HTR-8/SVneo (cell line): ENCODE measurements at regions not wholly inside any gene's neighbourhood (a gene's known extent, or its start where the extent isn't known, plus 50 kb on each side); places are given as distances from the start of the nearest gene placed in this dataset.
"Not testable (repeated sequence)": the region's sequence is repeated elsewhere in the genome, so short reads cannot be mapped to it uniquely, and the experiment has no call there.

Experiments used
- DNase-seq: peaks from one replicate; pipeline ENCODE4 v3.0.0; 2011; ENCODE audit warnings: low spot score, mixed read lengths; ENCODE audit not compliant: insufficient read length
- FAIRE-seq: peaks from 2 replicates; lab custom pipeline; 2011; peaks lifted over from hg19 to GRCh38; lab: Jason Lieb, UNC

DNA sequence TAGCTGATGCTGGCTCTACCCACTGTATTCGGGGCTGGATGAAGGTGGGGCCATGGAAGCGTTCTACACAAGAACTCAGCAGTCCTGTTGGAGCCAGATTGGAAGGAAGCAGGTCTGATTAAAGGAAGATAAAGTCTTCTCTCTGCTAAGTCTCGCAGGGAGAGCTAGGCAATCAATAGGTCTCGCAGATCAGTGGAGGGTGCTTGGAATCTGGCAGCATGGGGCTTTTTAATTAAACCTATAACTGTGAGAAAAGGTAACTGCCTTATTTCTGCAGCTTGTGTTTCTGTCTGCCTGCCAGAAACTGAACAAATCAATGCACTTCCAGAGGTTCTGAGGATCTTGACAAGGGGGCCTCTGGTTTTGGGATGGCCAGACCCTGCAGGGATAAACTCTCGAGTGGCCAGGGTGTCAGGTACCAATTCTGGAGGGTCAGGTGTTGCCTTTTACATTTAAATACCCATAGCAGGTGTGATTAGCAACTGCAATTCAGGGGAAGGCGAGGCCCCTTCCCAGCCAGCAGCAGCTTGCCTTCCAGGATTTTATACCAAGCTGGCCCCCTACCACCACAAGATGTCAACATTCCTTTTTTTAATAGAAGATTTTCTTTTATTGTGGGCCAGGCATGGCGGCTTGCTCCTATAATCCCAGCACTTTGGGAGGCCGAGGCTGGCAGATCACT is 228.6 kb downstream of the NPIPA7 start:
- not testable (repeated sequence) for DNase-seq, FAIRE-seq

DNA sequence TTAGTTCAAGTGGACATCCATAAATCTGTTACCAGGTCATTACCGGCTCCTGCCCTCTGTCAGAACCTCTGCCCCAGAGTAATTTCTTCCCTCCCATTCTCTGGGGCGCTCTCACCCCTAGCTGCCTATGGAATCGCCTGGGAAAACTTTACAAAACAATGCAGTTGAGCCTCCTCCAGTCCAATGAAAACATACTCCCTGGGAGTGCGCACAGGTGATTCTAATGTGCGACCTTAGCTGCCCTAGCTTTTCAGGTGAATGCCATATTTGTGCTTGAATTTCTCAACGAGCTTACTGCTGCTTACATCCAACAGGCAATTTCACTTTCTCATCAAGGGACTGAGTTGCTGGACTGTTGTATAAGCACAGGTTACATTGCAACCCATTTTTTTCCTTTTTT is 230.7 kb downstream of the NPIPA7 start:
- DNase-seq, FAIRE-seq: not testable (repeated sequence)

DNA sequence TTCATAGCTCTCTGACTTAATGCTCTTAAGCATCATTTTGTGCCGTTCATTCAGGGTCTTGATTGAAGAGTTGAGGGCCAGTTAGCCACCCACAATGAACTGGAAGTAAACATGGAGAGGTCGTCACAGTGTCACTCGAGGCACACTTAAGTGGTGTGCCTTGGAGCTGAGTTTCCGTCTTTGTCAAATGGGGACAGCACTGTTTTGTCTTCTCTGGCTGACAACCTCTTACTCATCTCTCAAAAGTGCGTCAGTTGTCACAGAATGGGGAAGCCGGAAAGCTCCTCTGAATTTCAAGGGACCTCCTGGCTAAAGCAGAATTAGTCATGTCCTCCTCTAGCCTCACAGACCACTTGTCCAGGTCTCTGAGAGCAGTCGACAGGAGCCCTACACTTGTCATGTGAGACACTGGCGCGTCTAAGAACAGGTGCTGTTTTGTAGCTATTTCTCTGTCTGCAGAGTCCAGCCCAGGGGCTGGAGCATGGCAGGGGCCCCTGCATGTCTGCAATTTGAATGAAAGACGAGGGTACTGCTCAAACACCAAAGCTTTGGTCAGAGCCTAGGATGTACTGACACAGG is 231.5 kb downstream of the NPIPA7 start:
- FAIRE-seq, DNase-seq: not testable (repeated sequence)

DNA sequence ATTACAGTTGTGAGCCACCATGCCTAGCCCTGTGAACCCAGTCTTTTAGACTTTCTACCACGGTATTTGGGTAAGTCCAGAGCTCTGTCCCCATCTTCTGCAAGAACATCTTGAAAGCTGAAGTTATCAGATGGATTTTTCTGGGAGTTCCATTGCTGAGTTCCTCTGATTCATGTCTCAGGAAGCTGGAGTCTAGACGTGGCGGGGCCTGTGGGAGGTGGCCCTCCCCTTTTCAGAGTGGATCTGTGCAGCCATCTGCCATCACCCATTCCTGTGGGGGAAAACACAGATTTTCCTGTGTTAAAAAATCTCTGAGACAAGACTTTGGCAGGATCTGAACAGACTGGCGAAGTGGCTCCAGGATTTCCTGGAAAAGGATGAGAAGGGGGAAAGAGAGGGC is 234.3 kb downstream of the NPIPA7 start:
- not testable (repeated sequence) for FAIRE-seq

DNA sequence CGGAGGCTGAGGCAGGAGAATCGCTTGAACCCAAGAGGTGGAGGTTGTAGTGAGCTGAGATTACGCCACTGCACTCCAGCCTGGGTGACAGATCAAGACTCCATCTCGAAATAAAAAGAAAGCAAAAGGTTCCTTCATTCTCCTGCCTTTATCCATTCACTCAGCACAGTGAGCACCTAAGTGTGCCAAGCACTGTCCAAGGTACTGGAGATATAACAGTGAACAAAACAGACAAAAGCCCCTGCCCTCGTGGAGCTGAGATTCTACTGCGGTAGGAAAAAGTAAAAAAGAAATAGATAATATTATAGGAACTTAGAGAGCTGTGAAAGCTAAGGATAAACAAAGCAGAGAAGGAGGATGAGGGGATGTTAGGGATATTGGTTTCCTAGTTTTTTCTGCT is 235.5 kb downstream of the NPIPA7 start:
- not testable (repeated sequence) for DNase-seq, FAIRE-seq

More for the DNA sequence above, 234.3 kb downstream of the NPIPA7 start:
- DNase-seq = not testable (repeated sequence)

DNA sequence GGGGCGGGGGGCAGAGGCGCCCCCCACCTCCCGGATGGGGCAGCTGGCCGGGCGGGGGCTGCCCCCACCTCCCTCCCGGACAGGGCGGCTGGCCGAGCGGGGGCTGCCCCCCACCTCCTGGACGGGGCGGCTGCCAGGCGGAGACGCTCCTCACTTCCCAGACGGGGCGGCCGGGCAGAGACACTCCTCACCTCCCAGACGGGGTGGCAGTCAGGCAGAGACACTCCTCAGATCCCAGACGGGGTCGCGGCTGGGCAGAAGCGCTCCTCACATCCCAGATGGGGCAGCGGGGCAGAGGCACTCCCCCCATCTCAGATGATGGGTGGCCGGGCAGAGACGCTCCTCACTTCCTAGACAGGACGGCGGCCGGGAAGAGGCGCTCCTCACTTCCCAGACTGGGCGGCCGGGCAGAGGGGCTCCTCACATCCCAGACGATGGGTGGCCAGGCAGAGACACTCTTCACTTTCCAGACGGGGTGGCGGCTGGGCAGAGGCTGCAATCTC is 240.1 kb downstream of the NPIPA7 start:
- DNase-seq = not testable (repeated sequence)

DNA sequence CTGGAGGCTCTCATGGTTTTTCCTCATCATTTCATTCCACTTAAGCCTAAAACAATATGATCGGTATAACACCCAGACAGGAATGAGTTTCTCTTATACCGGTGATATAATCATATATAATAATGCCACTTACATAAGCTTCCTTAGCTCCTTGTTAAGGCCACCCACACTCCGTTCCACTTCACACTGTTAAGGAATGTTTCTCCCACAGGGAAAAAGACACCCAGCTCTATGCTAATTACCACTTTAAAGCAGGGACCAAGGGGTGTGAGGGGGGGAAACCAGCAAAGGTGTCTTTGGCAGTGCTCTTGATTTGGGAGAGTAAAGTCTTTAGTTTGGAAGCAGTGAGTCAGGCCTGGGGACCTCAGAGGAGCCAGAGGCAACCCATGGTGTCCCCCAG is 245.4 kb downstream of the NPIPA7 start:
- not testable (repeated sequence) for FAIRE-seq, DNase-seq

More for the DNA sequence above, 240.1 kb downstream of the NPIPA7 start:
- FAIRE-seq = not testable (repeated sequence)

DNA sequence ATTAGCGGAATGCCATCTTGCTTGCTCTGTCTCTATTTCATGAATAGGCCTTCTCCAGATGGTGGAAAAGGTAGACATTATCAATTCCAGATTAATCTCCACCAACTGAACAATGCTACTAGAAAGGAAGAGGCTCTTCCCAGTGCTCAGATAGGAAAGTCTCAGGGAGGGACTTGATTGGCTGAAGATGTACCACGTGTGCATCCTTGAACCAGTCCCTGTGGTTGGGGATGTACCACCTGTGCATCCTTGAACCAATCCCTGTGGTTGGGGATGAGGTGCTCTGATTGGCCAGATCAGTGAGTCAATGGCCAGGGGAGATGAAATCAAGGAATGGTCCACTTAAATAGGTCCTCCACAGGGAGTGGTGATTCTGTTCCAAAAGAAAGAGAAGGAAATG is 246.2 kb downstream of the NPIPA7 start:
- DNase-seq = not testable (repeated sequence)
- peak; percentile 26 for FAIRE-seq

DNA sequence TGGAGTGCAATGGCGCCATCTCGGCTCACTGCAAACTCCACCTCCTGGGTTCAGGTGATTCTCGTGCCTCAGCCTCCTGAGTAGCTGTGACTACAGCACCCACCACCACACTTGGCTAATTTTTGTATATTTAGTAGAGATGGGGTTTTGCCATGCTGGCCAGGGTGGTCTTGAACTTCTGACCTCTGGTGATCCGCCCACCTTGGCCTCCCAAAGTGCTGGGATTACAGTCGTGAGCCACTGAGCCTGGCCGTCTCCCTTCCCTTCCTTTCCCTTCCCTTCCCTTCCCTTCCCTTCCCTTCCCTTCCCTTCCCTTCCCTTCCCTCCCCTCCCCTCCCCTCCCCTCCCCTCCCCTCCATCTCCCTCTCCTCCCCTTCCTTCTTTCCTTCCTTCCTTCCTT is 248.9 kb downstream of the NPIPA7 start:
- not testable (repeated sequence) for DNase-seq, FAIRE-seq

DNA sequence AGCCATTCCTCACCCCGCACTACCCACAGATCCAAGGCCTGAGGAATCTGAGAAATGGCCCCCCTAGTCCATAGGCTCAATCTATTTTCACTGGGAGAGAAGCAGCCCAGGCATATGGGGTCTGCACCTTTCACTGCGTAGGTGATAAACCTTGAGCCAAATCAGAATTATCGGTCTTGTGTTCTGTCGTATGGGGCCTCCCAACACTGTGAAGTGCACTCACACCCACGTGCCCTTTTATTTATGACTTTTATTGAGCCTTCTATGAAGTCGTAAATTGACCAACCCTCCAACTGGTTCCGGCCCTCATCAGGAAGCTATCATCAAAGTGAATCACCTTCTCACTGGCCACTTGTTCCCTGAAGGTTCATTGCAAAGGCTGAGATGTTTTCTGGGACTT is 259.3 kb downstream of the NPIPA7 start:
- FAIRE-seq, DNase-seq: not testable (repeated sequence)

DNA sequence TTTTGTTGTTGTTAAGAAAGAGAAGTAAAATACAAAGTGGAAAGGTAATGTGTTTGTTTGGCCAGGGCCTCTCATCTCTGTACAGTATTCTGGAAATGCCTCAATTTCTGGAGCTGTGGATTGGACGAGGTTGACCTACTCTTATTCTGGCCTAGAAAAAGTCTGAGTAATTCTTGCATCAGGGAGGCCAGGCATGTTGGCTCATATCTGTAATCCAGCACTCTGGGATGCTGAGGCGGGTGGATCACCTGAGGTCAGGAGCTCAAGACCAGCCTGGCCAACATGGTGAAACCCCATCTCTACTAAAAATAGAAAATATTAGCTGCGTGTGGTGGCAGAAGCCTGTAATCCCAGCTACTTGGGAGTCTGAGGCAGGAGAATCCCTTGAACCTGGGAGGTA is 259.8 kb downstream of the NPIPA7 start:
- DNase-seq, FAIRE-seq: not testable (repeated sequence)

DNA sequence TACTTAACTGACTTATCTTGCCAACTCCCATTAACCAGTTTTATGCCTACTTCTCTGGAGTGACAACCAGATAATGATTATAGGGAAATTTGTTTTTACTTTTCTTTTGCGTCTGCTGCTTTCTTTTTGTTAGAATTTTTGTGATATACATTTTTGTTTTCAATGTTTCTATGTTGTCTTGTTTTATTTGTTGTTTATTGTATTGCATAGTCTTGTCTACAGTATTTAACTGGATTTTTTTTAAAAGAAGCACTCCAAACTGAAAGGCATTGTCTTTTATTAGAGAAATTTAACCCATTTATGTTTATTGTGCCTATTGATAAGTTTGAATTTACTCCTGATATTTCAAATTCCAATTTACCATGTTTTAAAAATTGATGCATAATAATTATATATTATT is 264.9 kb downstream of the NPIPA7 start:
- not testable (repeated sequence) for DNase-seq, FAIRE-seq

DNA sequence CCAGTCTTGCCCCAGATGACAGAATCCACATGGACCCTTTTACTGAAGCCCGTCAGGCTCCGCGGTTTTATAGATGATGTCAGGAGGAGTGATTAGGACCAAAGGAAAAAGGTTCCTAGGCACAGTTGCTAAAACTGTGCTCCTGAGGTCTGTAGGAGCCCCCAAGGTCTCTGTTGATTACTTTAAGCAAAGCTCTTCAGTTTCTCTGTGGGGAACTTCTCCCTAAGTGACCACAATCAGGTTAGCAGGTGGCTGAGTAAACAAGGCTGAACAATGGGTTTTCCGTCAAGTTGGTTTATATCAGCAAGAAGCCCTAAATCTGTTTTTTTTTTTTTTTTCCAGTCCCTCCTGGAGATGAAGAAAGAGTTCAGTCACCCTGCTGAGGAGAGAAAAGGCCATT is 269.1 kb downstream of the NPIPA7 start:
- not testable (repeated sequence) for FAIRE-seq, DNase-seq

DNA sequence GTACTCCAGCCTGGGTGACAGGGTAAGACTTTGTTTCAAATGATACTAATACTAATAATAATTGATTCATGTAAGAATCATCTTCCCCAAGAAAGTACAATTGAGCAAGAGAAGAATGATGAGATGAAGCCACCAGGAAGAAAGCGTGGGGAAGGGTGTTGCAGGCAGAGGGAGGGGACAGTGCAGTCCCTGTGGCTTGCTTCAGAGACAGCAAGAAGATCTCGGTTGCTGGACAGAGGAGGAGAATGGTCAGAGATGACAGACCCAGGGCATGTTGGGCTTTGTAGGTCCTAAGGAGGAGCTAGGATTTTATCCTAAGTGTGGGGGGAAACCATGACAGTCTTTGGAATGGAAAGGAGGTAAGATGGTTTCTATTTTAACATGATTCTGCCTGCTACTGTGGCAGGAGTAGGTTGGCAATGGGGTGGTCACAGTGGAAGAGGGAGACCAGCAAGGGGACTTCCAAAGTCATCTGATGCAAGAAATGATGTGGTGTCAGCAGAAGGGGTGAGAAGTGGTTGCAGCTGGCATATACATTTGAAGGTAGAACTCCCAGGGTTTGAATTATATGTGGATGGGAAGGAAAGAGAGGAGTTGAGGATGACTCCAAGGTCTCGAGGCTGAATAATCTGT is 293.4 kb downstream of the NPIPA7 start:
- DNase-seq, FAIRE-seq: not testable (repeated sequence)

DNA sequence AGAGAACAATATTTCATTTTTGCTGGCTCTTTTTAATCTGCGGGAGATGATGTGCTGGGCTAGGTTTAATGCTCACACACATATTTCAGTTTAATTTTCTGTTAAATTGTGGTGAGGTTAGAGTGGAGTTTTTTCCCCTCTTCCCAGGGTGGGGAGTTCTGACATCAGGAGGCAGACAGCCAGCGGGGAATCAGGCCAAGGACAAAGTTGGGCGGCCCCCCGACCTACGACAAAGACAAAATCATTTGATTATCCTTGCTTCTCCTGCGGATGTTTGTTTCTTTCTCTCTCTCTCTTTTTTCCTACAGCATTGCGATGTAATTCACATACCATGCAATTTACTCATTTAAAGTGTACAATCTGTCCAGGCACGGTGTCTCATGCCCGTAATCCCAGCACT is 295.9 kb downstream of the NPIPA7 start:
- DNase-seq, FAIRE-seq: not testable (repeated sequence)

DNA sequence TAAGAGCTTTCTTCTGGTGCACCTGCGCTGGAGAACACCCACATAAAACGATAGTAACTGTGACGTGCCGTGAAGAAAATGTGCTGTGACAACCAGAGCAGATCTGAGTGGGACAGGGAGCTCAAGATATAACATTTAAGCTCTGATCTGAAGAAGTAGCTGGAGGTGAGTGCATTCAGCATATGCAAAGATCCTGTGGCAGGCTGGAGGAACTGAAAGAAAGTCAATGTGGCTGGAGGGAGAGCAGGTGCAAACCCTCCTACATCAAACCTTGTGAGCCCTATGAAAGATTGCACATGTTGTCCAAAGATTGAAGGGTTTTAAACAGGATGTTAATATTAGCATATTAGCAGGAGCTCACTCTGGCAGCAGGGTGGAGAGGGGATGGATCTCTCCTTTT is 342.9 kb downstream of the NPIPA7 start:
- not testable (repeated sequence) for DNase-seq, FAIRE-seq

DNA sequence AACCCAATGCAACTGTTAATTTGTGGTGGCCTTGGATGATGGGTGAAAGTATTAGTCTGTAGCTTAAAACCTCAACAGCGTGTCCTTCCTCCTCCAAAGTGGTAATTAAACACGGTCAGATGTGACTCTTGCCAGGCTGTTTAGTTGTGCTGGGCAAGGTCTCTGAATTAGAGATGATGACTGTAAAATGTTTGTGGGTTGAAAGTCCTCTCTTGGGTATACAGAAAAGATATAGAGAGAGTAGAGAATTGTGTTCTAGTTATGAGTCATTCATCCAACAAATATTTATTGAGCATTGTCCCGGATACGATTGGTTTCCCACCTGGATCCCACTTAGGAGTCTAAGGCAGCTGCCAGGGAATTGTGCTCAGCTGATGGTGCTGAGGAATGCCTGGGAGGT is 343.7 kb downstream of the NPIPA7 start:
- not testable (repeated sequence) for FAIRE-seq

DNA sequence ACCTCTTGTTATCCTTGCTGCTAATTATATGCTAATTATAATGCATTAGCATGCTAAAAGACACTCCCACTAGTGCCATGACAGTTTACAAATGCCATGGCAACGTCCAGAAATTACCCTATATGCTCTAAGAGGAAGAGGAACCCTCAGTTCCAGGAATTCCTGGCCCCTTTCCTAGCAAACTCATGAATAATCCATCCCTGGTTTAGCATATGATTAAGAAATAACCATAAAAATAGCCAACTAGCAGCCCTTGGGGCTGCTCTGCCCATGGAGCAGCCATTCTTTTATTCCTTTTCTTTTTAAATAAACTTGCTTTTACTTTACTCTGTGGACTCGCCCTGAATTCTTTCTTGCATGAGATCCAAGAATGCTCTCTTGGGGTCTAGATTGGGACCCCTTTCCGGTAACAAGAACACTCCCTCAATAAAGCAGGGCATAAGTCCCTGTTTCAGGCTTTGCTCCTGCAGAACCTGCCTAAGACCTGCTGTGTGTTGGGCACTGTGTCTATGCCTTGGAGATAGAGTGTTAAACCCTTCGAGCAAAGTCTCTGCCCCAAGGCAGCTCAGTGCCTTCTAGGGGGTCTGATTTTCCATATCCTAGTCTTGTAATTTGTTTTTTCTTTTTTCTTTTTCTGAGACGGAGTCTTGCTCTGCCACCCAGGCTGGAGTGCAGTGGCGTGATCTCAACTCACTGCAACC is 345.0 kb downstream of the NPIPA7 start:
- FAIRE-seq, DNase-seq: not testable (repeated sequence)

More for the DNA sequence above, 343.7 kb downstream of the NPIPA7 start:
- DNase-seq = not testable (repeated sequence)

DNA sequence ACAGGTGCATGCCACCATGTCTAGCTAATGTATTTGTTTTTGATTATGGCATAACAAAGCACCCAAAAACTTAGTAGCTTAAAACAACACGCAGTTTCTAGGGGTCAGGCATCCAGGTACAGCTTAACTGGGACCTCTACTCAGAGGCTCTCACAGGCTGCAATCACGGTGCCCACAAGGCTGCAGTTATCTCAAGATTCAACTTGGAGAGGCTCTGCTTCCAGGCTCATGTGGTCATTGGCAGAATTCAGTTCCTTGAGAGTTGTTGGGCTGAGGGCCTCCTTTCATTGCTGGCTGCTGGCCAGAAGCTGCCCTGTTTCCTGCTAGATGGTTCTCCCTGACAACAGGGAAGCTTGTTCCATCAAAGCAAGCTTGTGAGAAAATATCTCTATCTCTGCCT is 348.1 kb downstream of the NPIPA7 start:
- DNase-seq, FAIRE-seq: not testable (repeated sequence)

DNA sequence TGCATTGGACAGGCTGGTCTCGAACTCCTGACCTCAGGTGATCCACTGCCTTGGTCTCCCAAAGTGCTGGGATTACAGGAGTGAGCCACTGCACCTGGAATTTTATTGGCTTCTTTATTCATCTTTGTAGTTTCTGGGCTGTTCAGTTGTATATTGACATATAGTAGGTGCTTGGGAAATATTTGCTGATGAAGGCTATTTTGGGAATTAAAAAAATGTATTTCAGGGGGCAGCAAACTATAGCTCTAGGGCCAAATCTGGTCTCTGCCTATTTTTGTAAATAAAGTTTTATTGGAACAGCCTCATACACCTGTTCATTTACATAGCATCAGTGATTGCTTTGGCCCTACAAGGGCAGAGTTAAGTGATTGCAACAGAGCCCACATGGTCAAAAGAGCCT is 363.6 kb downstream of the NPIPA7 start:
- FAIRE-seq, DNase-seq: not testable (repeated sequence)
